ENCODE measurements at regions not wholly inside any gene's neighbourhood (a gene's known extent, or its start where the extent isn't known, plus 50 kb on each side); places are given as distances from the start of the nearest gene placed in this dataset.

GRCh38 chr13:47067306-47067705, 170.5 kb upstream of the HTR2A start:
- no peak for DNase-seq (ENCODE audit: low read depth, low spot score)

GRCh38 chr13:47066226-47066625, 169.4 kb upstream of the HTR2A start:
- no peak for DNase-seq (ENCODE audit: low read depth, low spot score)

- DNase-seq (ENCODE audit: low read depth, low spot score): no peak
Measured at GRCh38 chr13:47064381-47064780, 167.5 kb upstream of the HTR2A start.

- no peak for DNase-seq (ENCODE audit: low read depth, low spot score)
Measured at GRCh38 chr13:47049276-47049989, 152.6 kb upstream of the HTR2A start.

GRCh38 chr13:47046706-47047105, 149.9 kb upstream of the HTR2A start:
- no peak for DNase-seq (ENCODE audit: low read depth, low spot score)

- no peak for DNase-seq (ENCODE audit: low read depth, low spot score)
Measured at GRCh38 chr13:47044842-47045241, 148.0 kb upstream of the HTR2A start.

- DNase-seq (ENCODE audit: low read depth, low spot score): no peak
Measured at GRCh38 chr13:47039106-47039505, 142.3 kb upstream of the HTR2A start.

GRCh38 chr13:47038188-47038587, 141.3 kb upstream of the HTR2A start:
- no peak for DNase-seq (ENCODE audit: low read depth, low spot score)

- no peak for DNase-seq (ENCODE audit: low read depth, low spot score)
Measured at GRCh38 chr13:47036294-47037008, 139.6 kb upstream of the HTR2A start.

- no peak for DNase-seq (ENCODE audit: low read depth, low spot score)
Measured at GRCh38 chr13:47033216-47033615, 136.4 kb upstream of the HTR2A start.

- DNase-seq (ENCODE audit: low read depth, low spot score): no peak
Measured at GRCh38 chr13:47027780-47028437, 131.1 kb upstream of the HTR2A start.

- DNase-seq (ENCODE audit: low read depth, low spot score): no peak
Measured at GRCh38 chr13:47025791-47026447, 129.1 kb upstream of the HTR2A start.

GRCh38 chr13:47019977-47020376, 123.1 kb upstream of the HTR2A start:
- DNase-seq (ENCODE audit: low read depth, low spot score): no peak

GRCh38 chr13:47017476-47017875, 120.6 kb upstream of the HTR2A start:
- DNase-seq (ENCODE audit: low read depth, low spot score): no peak

GRCh38 chr13:47008318-47008717, 111.5 kb upstream of the HTR2A start:
- no peak for DNase-seq (ENCODE audit: low read depth, low spot score)

- no peak for DNase-seq (ENCODE audit: low read depth, low spot score)
Measured at GRCh38 chr13:47005756-47006414, 109.0 kb upstream of the HTR2A start.

GRCh38 chr13:47004540-47004939, 107.7 kb upstream of the HTR2A start:
- DNase-seq (ENCODE audit: low read depth, low spot score): no peak

GRCh38 chr13:47004027-47004426, 107.2 kb upstream of the HTR2A start:
- DNase-seq (ENCODE audit: low read depth, low spot score): no peak

- no peak for DNase-seq (ENCODE audit: low read depth, low spot score)
Measured at GRCh38 chr13:47000165-47000564, 103.3 kb upstream of the HTR2A start.

- no peak for DNase-seq (ENCODE audit: low read depth, low spot score)
Measured at GRCh38 chr13:46996316-46997030, 99.6 kb upstream of the HTR2A start.

- DNase-seq (ENCODE audit: low read depth, low spot score): no peak
Measured at GRCh38 chr13:46995874-46996273, 99.0 kb upstream of the HTR2A start.

Measured in iPS DF 19.7 (cell line).